Prostate gland (tissue), 2 donors: ENCODE measurements at regions not wholly inside any gene's neighbourhood (a gene's known extent, or its start where the extent isn't known, plus 50 kb on each side); places are given as distances from the start of the nearest gene placed in this dataset.

ENCODE experiments used
- POLR2A ChIP-seq: fragments of 450-650 bp; IDR thresholded peaks from one replicate; pipeline ENCODE4 v1.6.1; 2016; ENCODE audit warnings: antibody characterized with exemption, mild to moderate bottlenecking
- POLR2AphosphoS5 ChIP-seq: sonication (generic); formaldehyde crosslinking; IDR thresholded peaks from one replicate; pipeline ENCODE4 v1.6.1; 2017; ENCODE audit warnings: antibody characterized with exemption
- TF ChIP-seq, protein P1 (sequence below), 4 experiments: fragments of 200-600 bp in 2 of 4; fragments of 450-650 bp in 2 of 4; sonication (generic) in 2 of 4; IDR thresholded peaks; 1 replicate in 3 of 4; 2 replicates in 1 of 4; pipeline ENCODE4 v1.5.1; 2016 to 2019; ENCODE audit warnings: antibody characterized with exemption in 4 of 4, mild to moderate bottlenecking in 2 of 4, moderate library complexity in 2 of 4

DNA sequence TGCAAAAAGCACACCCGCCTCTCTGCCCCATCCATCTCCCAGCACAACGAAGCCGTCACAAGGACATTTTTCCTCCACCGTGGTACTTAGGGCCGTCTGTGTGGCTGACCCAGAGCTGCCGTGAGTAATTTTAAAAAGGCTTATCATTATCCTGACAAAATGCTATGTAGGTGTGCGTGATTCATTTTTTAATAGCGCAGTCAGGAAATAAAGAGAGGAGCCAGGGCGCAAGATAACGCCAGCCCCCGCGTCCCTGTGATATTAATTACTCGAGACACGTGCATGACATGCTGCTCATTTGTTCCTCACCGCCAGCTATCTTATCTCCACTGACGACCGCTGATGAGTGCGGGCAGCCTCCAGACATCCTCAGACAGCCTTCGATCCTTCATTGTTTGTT, 332.7 kb upstream of the PFKP start:
- TF ChIP-seq POLR2A: no peak
- TF ChIP-seq, protein P1, sequence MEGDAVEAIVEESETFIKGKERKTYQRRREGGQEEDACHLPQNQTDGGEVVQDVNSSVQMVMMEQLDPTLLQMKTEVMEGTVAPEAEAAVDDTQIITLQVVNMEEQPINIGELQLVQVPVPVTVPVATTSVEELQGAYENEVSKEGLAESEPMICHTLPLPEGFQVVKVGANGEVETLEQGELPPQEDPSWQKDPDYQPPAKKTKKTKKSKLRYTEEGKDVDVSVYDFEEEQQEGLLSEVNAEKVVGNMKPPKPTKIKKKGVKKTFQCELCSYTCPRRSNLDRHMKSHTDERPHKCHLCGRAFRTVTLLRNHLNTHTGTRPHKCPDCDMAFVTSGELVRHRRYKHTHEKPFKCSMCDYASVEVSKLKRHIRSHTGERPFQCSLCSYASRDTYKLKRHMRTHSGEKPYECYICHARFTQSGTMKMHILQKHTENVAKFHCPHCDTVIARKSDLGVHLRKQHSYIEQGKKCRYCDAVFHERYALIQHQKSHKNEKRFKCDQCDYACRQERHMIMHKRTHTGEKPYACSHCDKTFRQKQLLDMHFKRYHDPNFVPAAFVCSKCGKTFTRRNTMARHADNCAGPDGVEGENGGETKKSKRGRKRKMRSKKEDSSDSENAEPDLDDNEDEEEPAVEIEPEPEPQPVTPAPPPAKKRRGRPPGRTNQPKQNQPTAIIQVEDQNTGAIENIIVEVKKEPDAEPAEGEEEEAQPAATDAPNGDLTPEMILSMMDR (IDR thresholded peaks at IDR 0.05): no peak
- no peak for TF ChIP-seq POLR2AphosphoS5
